Ovary (tissue), 3 donors: ENCODE measurements at regions not wholly inside any gene's neighbourhood (a gene's known extent, or its start where the extent isn't known, plus 50 kb on each side); places are given as distances from the start of the nearest gene placed in this dataset.

Experiments used
- CTCF ChIP-seq, 3 donors: fragments of 450-650 bp in 2 of 3; fragments of 200-600 bp in 1 of 3; IDR thresholded peaks; one replicate each; pipeline versions ENCODE4 v1.5.1 to v1.8.0; 2016 to 2022; ENCODE audit warnings: antibody characterized with exemption in 3 of 3, mild to moderate bottlenecking in 1 of 3
- EP300 ChIP-seq: sonication (generic); formaldehyde crosslinking; IDR thresholded peaks from one replicate; pipeline ENCODE4 v1.6.1; 2017; ENCODE audit warnings: antibody characterized with exemption
- donor health status: DM: no; HTN: no; CAD: no.

- TF ChIP-seq CTCF (IDR thresholded peaks at IDR 0.05) (no peak), EP300 (no peak)
These were observed 113.8 kb upstream of the MAGI3 start for GRCh38 chr1:113276507-113276906.
